Activated CD4-positive, alpha-beta T cell treated with anti-CD3 and anti-CD28 coated beads for 36 hours (primary cell): ENCODE measurements at regions not wholly inside any gene's neighbourhood (a gene's known extent, or its start where the extent isn't known, plus 50 kb on each side); places are given as distances from the start of the nearest gene placed in this dataset.

Experiments
- ATAC-seq: fragments of 200-7000 bp; cut with Tn5 transposase; one replicate; pipeline ENCODE4 v1.10.0; 2021; ENCODE audit warnings: mild to moderate bottlenecking, moderate library complexity
- CTCF ChIA-PET: fragments of 350-600 bp; sonication (Branson Sonifier 250); formaldehyde crosslinking; loops from one replicate; lab custom pipeline; 2021; ENCODE audit warnings: antibody characterized with exemption; lab: Charles Lee
- POLR2A ChIA-PET: fragments of 350-600 bp; sonication (Branson Sonifier 250); formaldehyde crosslinking; loops from one replicate; lab custom pipeline; 2021; ENCODE audit warnings: antibody characterized with exemption, inconsistent platforms; lab: Charles Lee
- DNase-seq: peaks from one replicate; pipeline ENCODE4 v3.0.0-alpha.2; 2020
- H3K27ac Mint-ChIP-seq: one replicate; pipeline ENCODE4 v1.8.0; 2021; ENCODE audit warnings: mixed read lengths
- H3K27me3 Mint-ChIP-seq: one replicate; pipeline ENCODE4 v1.8.0; 2021; ENCODE audit warnings: mixed read lengths
- H3K36me3 Mint-ChIP-seq: one replicate; pipeline ENCODE4 v1.8.0; 2021; ENCODE audit warnings: low read depth, mixed read lengths
- H3K4me1 Mint-ChIP-seq: one replicate; pipeline ENCODE4 v1.8.0; 2021; ENCODE audit warnings: mixed read lengths
- H3K4me3 Mint-ChIP-seq: one replicate; pipeline ENCODE4 v1.8.0; 2021; ENCODE audit warnings: mild to moderate bottlenecking, moderate library complexity, mixed read lengths
- H3K9me3 Mint-ChIP-seq: one replicate; pipeline ENCODE4 v1.8.0; 2021; ENCODE audit warnings: low read depth, mixed read lengths
- intact Hi-C, 2 experiments: fragments of 100-400 bp; cut with DNase I in 1 of 2; cut with micrococcal nuclease in 1 of 2; formaldehyde crosslinking; loops; one replicate each; pipeline versions ENCODE4 v1.14.2 to v1.15.1; 2022 to 2024; cut with DNase I, micrococcal nuclease

GRCh38 chr20:39213476-39214145 is 251.5 kb downstream of the DHX35 start:
- H3K36me3 Mint-ChIP-seq, result no peaks in the 10 kb centered on the region
- CTCF ChIA-PET, result interaction anchor here (0.6 kb wide), 1 partner anchor 12 kb away, joined by 3 read pairs; no protein-coding TSS in a partner anchor
- H3K9me3 Mint-ChIP-seq, result no peaks in the 10 kb centered on the region
- no peak overlapping the region for H3K27ac Mint-ChIP-seq
- no peak for ATAC-seq
- intact Hi-C loops, result no loop called here
- no peak for DNase-seq
- no peaks in the 10 kb centered on the region for H3K27me3 Mint-ChIP-seq
- POLR2A ChIA-PET, result no interaction called here
- no peak overlapping the region for H3K4me3 Mint-ChIP-seq
- H3K4me1 Mint-ChIP-seq, result no peaks in the 10 kb centered on the region

GRCh38 chr20:39211060-39211748 is 249.1 kb downstream of the DHX35 start:
- POLR2A ChIA-PET, result no interaction called here
- Mint-ChIP-seq H3K27me3 (no peaks in the 10 kb centered on the region), H3K9me3 (no peaks in the 10 kb centered on the region), H3K4me1 (no peaks in the 10 kb centered on the region), H3K4me3 (no peak overlapping the region), H3K36me3 (no peaks in the 10 kb centered on the region), H3K27ac (no peak overlapping the region)
- intact Hi-C loops, result no loop called here
- CTCF ChIA-PET, result no interaction called here
- no peak for ATAC-seq
- no peak for DNase-seq

- H3K36me3 Mint-ChIP-seq, result no peaks in the 10 kb centered on the region
- ATAC-seq, result no peak
- intact Hi-C loops, result no loop called here
- H3K27me3 Mint-ChIP-seq, result no peaks in the 10 kb centered on the region
- H3K27ac Mint-ChIP-seq, result no peak overlapping the region
- no peaks in the 10 kb centered on the region for H3K9me3 Mint-ChIP-seq
- ChIA-PET CTCF (no interaction called here), POLR2A (no interaction called here)
- no peak overlapping the region for H3K4me3 Mint-ChIP-seq
- H3K4me1 Mint-ChIP-seq, result no peaks in the 10 kb centered on the region
- DNase-seq, result no peak
Measured at GRCh38 chr20:39210341-39211036, 248.3 kb downstream of the DHX35 start.

GRCh38 chr20:39206899-39207564 is 244.9 kb downstream of the DHX35 start:
- Mint-ChIP-seq H3K9me3 (peaks cover under 1% of the 10 kb centered on the region), H3K4me3 (no peak overlapping the region), H3K27ac (no peak overlapping the region), H3K4me1 (no peaks in the 10 kb centered on the region), H3K36me3 (no peaks in the 10 kb centered on the region), H3K27me3 (no peaks in the 10 kb centered on the region)
- ChIA-PET CTCF (no interaction called here), POLR2A (no interaction called here)
- DNase-seq, result no peak
- intact Hi-C loops, result no loop called here
- ATAC-seq, result no peak

- intact Hi-C loops, result no loop called here
- no peak for ATAC-seq
- Mint-ChIP-seq H3K27ac (no peak overlapping the region), H3K9me3 (peaks cover 4% of the 10 kb centered on the region), H3K36me3 (no peaks in the 10 kb centered on the region), H3K27me3 (peaks cover 13% of the 10 kb centered on the region), H3K4me3 (no peak overlapping the region), H3K4me1 (no peaks in the 10 kb centered on the region)
- DNase-seq, result no peak
- ChIA-PET POLR2A (no interaction called here), CTCF (no interaction called here)
Measured at GRCh38 chr20:39195582-39196021, 233.5 kb downstream of the DHX35 start.

- H3K4me1 Mint-ChIP-seq, result no peaks in the 10 kb centered on the region
- CTCF ChIA-PET, result no interaction called here
- no peak for DNase-seq
- peaks cover 11% of the 10 kb centered on the region for H3K27me3 Mint-ChIP-seq
- no peak for ATAC-seq
- POLR2A ChIA-PET, result no interaction called here
- no peaks in the 10 kb centered on the region for H3K36me3 Mint-ChIP-seq
- no peaks in the 10 kb centered on the region for H3K9me3 Mint-ChIP-seq
- no peak overlapping the region for H3K27ac Mint-ChIP-seq
- H3K4me3 Mint-ChIP-seq, result no peak overlapping the region
- intact Hi-C loops, result no loop called here
Measured at GRCh38 chr20:39190666-39191570, 228.8 kb downstream of the DHX35 start.

GRCh38 chr20:39188266-39188765 is 226.2 kb downstream of the DHX35 start:
- Mint-ChIP-seq H3K27ac (no peak overlapping the region), H3K4me1 (no peaks in the 10 kb centered on the region), H3K36me3 (no peaks in the 10 kb centered on the region), H3K4me3 (no peak overlapping the region), H3K9me3 (peaks cover 7% of the 10 kb centered on the region), H3K27me3 (peaks cover 5% of the 10 kb centered on the region)
- ATAC-seq (no peak), DNase-seq (no peak)
- CTCF ChIA-PET, result no interaction called here
- POLR2A ChIA-PET, result no interaction called here
- intact Hi-C loops, result no loop called here

- Mint-ChIP-seq H3K27me3 (peaks cover 9% of the 10 kb centered on the region), H3K36me3 (no peaks in the 10 kb centered on the region), H3K4me3 (no peak overlapping the region), H3K9me3 (peaks cover 7% of the 10 kb centered on the region), H3K4me1 (no peaks in the 10 kb centered on the region), H3K27ac (no peak overlapping the region)
- ATAC-seq (no peak), DNase-seq (no peak)
- intact Hi-C loops, result no loop called here
- POLR2A ChIA-PET, result no interaction called here
- CTCF ChIA-PET, result no interaction called here
Measured at GRCh38 chr20:39181490-39181889, 219.3 kb downstream of the DHX35 start.

GRCh38 chr20:39176457-39176856 is 214.3 kb downstream of the DHX35 start:
- ChIA-PET POLR2A (no interaction called here), CTCF (interaction anchor here (0.6 to 0.9 kb wide), 2 partner anchors 16 to 496 kb away, joined by 3 read pairs; no protein-coding TSS in a partner anchor)
- DNase-seq, result no peak
- peaks cover 11% of the 10 kb centered on the region for H3K27me3 Mint-ChIP-seq
- intact Hi-C loops, result no loop called here
- no peaks in the 10 kb centered on the region for H3K4me1 Mint-ChIP-seq
- ATAC-seq, result no peak
- no peaks in the 10 kb centered on the region for H3K36me3 Mint-ChIP-seq
- no peaks in the 10 kb centered on the region for H3K9me3 Mint-ChIP-seq
- no peak overlapping the region for H3K4me3 Mint-ChIP-seq
- H3K27ac Mint-ChIP-seq, result no peak overlapping the region

- ATAC-seq, result no peak
- CTCF ChIA-PET, result no interaction called here
Measured at GRCh38 chr20:39170896-39171463, 208.8 kb downstream of the DHX35 start.

More at GRCh38 chr20:39170896-39171463, 208.8 kb downstream of the DHX35 start:
- Mint-ChIP-seq H3K4me1 (no peaks in the 10 kb centered on the region), H3K36me3 (no peaks in the 10 kb centered on the region), H3K27me3 (peaks cover 13% of the 10 kb centered on the region), H3K9me3 (no peaks in the 10 kb centered on the region), H3K4me3 (no peak overlapping the region), H3K27ac (no peak overlapping the region)
- POLR2A ChIA-PET, result no interaction called here
- no peak for DNase-seq
- intact Hi-C loops, result no loop called here
